ENCODE measurements at regions not wholly inside any gene's neighbourhood (a gene's known extent, or its start where the extent isn't known, plus 50 kb on each side); places are given as distances from the start of the nearest gene placed in this dataset.

DNA sequence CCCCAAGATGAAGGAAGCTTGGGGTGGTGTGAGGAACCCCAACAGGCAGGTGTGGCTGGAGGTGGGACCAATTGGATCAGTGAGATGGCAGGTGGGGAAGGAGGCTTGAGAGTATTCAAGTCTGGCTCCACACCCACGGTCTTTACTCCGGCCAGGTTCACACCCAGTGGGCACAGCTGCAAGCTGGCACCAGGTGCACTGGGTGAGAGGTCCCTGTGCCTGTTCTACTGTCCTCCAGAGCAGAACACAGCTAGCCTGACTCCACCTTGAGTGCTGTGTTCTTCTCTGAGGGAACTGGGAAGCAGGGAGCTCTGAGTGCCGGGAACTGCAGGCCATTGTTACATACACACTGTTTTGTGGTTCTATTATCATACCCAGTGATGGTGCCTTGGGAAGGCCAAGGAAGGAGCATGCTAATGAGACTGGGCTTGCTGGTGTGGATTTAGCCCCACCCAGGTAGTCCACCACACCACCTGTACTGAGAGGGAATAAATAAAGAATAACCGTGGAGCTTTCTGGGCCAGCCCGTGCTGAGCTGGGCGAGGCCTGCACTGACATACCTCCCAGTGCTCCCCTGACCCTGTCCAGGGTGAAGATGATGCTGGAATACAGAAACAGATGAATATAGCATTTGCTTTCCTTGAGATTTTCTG lies 93.4 kb downstream of the ABHD5 start:
- DNase-seq (ENCODE audit: low spot score) = no peak

GRCh38 chr3:43784640-43785011 lies 93.9 kb downstream of the ABHD5 start:
- DNase-seq (ENCODE audit: low spot score) = no peak

- DNase-seq (ENCODE audit: low spot score) = no peak
Observed at GRCh38 chr3:43785551-43785950, 94.8 kb downstream of the ABHD5 start.

DNA sequence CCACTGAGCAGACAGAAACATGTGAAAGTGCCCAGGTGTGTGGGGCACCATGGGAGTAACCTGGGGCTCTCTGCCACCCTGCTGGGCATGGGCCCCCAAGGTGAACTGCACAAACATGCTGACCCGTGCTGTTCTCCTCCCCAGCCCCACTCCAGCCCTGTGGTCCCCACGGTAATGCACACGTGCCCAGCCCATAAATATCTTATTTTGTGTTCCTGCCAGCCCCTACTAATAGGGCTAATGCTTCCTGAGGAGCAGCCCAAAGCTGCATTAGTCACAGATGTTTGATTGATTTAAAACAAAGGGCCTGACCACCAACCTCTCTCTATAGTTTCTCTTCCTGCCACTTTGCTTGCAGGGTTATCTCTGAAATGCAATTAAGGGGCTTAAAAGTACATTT lies 95.4 kb downstream of the ABHD5 start:
- DNase-seq (ENCODE audit: low spot score) = no peak

DNA sequence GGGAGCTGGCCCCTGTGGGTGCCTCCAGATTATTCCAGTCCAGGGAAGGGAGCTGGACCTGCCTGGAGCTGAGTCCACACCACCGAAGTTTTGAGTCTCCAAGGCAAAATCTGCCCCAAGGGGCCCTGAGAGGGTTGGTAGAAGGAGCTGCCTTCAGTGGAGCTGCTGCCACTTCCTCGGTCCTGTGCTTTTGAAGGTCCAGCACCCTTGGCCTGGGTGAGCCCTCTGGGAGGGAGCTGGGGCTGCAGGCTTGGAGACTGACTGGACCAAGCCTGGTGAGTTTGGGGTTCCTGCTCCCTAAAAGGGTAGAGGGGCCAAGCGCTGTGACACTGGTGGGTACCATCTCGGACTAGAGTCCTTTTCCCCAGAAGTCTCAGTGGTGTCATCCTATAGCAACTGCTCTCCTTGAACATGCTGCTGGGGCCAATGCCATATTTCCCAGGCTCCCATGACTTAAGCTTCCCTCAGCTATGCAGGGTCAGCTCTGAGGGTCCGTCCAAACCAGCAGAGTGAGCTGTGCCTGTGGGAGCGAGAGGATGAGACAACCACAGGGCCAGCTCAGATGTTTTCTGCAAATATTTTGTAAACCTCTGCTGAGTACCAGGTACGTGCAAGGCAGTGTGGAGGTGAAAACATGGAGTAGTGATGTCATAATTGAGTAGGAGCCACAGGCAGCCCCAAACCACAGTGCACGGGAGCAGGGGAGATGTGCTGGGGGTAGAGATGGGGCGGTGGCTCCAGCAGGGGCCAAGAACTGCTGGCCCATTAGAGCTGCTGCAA lies 96.0 kb downstream of the ABHD5 start:
- DNase-seq (ENCODE audit: low spot score) = no peak

DNA sequence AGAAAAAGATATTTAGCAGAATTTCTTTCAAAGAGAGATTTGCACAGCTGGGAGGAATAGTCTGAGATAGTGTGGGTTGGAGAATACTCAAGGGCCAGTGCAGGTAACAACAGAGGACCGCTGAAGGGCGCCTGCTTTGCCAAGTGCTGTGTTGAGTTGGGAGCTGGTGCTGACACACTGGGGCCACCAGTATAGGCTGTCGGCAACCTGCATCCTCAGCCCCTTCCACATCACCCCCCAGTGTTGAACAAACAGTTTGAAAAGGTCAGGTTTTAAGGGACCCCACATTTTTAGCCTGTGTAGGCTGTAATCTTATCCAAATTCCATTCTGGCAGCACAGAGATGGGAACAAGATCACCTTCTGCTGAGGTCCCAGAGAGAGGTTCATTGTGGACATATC lies 96.6 kb downstream of the ABHD5 start:
- DNase-seq (ENCODE audit: low spot score) = no peak

DNA sequence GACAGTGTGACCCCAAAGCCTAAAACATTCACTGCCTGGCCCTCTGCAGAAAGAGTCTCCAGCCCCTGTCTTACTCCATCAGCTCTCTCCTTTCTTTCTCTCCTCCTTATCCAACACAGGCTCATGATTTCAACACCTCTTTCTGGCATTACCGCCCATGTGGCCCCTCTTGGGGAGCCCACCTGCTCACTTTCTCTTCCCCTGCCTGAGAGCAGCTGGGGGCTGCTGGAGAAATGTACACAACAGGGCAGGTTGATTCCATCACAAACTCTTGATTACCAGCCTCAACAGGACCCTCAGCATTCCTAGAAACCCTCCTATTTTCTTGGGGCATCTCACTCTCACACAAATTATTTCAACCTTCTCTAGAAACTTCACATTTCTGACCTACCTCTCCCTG lies 98.3 kb downstream of the ABHD5 start:
- no peak for DNase-seq (ENCODE audit: low spot score)

DNA sequence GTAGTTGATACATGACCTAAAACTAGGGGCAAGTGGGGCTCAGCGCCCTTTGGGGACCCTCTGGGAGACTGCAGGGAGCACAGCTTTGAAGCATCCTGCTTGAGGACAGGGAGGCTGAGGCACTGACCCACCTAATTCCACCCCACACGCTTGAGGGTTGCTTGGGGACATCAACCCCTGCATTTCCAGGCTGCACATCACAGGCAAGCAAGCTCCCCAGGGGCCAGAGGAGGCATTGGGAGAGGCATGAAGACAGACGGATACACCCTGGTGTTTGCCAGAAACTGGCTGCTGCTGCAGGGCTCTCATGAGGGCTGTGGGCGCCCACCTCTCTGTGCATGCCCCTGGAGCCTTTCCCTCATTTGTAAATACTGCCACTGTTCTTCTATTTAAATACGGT lies 99.3 kb downstream of the ABHD5 start:
- peak; percentile 57 for DNase-seq (ENCODE audit: low spot score)

DNA sequence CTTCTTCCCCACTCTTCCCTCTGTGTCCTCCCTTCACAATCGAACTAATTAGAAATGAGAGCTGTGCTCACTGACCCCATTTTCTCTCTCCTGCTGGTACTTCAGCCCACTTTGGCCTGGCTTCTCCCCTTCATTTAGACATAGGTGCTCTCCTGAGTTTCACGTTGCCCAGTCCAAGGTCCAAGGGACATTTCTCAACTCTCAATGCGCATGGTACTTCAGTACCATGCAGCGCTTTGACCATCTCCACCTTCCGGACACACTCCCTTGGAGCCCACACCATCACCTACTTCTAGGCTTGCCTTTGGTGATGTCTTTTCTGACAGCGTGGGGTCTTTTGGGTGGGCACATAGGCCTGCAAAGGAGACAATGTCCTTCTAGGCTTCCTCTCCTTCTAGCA lies 99.7 kb downstream of the ABHD5 start:
- no peak for DNase-seq (ENCODE audit: low spot score)

DNA sequence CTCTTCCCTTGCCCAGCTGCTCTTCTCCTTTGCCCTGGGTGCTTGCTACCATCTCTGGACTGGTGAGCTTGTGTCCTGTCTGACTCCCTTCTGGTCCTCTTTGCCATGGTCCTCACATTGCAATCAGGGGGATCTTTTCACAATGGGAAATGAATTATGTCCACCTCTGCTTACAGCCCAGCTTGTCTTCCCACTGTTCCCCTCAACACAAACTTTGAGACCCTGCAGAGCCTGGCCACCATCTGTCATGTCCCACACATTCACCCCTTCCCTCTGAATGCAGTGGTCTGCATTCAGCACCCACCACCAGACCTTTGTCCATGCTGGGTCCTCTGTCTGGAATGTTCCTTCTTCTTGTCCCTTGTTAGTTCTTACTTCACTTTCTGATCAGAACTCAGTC lies 100.5 kb downstream of the ABHD5 start:
- DNase-seq (ENCODE audit: low spot score) = no peak

GRCh38 chr3:43792904-43793303 lies 102.2 kb downstream of the ABHD5 start:
- no peak for DNase-seq (ENCODE audit: low spot score)

- no peak for DNase-seq (ENCODE audit: low spot score)
Observed at GRCh38 chr3:43793648-43794372, 103.1 kb downstream of the ABHD5 start.

GRCh38 chr3:43794776-43795175 lies 104.0 kb downstream of the ABHD5 start:
- DNase-seq (ENCODE audit: low spot score) = no peak

DNA sequence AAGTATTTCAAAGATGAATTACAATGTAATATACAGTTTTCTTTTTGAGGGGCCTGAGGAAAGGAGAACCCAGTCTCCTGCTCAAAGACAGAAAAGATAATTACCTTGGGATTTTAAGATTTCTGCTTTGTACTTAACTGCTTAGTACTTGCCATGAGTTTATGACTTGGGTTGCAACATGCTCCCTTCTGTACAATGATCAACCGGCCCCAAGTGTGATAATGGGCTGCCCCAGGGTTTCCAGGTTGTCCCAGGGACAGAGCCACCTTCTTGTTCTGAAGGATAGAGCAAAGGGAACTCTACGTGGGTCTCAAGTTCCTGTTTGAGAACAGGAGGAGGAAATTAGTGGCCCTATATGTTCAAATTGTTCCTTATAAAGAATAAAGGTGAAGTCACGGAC lies 104.8 kb downstream of the ABHD5 start:
- DNase-seq (ENCODE audit: low spot score) = no peak

DNA sequence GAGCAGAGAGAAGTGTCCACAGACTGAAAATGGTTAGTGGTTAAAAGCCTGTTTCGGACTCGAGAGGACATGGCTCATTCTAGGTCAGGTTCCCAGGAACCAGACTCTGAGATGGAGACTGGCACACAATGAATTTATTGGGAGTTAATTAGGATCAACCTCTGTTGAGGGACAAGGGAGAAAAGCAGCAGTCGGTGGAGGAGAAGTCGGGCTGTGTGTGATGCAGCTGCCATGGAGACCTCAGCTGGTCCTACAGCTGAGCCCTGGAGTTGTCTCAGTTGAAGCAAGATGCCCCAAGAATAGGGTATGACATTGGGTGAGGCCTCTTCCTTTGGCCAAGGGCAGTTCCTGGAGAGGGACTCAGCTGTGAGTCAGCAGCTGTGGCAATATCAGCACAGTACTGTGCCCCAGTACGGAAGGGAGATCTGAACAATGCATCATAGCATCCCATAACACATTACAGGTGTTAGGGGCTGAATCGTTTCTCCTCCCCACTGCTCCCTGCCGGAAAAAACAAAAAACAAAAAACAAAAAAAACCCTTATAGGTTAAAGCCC lies 105.4 kb downstream of the ABHD5 start:
- no peak for DNase-seq (ENCODE audit: low spot score)

DNA sequence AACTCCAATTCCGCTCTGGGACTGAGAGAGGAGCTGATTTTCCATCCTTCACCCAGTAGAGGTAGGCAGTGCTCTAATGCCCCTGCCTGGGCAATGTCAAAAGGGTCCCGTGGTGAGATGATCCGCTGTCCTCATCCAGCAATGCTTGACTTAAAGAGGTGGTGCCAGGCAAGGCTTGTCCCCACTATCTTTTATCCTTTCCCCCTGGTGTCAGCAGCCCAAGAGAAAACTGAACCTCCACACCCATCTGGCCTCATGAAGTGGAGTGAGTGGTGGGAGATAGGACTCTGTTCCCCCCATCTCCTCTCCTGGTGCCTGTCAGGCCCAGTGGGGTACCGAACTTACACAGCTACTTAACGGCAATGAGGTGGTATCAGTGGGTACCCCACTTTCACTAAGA lies 107.1 kb downstream of the ABHD5 start:
- DNase-seq (ENCODE audit: low spot score) = no peak

DNA sequence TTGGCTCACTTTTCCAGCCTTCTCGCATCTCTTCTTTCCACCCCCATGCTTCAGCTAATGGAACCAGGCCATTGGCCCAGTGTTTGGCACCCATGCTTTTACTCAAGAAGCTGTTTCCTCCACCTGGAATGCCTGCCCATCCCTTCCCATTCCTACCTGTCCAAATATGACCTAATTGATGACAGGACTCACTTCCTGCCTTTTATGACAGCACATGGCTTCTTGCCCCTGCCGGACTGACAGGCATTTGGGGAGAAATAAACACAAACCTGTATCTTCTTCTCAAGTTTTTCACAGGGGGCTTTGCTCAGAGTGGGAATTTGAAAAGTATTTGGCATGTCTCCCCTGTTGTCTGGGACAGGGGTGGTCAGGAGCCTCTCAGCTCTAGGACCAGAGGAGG lies 120.1 kb downstream of the ABHD5 start:
- no peak for DNase-seq (ENCODE audit: low spot score)

DNA sequence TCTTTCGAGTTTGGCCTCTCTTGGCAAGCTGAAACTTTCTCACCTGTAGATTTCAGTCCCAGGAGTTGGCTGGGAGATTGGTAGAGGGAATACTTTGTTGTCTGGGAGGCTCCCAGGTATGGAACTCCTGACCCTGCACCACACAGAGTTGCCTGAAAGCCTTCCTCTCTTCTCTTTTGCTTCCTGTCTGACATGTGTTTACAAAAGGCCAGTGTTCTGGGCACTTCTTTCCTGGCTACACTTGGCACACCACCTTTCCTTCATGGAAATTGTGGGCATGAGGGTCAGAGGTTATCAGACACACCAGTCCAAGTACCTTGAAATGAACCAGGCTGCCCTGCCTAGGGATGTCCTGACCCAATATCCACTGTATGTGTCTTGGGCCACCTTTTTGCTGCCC lies 123.7 kb downstream of the ABHD5 start:
- DNase-seq (ENCODE audit: low spot score) = no peak

GRCh38 chr3:43816372-43816771 lies 125.6 kb downstream of the ABHD5 start:
- no peak for DNase-seq (ENCODE audit: low spot score)

DNA sequence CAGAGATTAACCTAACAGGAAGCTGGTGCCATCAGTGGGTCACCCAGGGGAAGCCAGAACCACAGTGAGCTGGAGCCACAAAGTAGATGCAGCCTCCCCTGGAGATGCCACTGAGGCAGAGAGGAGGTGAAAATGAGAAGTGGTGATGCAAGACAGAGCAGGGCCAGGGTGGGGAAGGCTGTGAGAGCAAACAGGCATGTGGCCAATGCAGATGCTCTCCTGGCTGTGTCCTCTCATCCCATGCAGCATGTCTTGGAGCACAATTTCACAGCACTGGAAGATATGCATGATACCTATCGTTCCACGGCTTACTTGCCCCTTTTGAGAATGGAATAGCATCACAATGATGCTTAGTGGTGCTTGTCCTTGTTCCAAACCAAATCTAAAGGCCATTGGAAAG lies 126.3 kb downstream of the ABHD5 start:
- DNase-seq (ENCODE audit: low spot score) = no peak

- no peak for DNase-seq (ENCODE audit: low spot score)
Observed at GRCh38 chr3:43817825-43818224, 127.1 kb downstream of the ABHD5 start.

GRCh38 chr3:43818229-43818628 lies 127.5 kb downstream of the ABHD5 start:
- no peak for DNase-seq (ENCODE audit: low spot score)
